Tibial nerve (tissue), 4 donors: ENCODE measurements at regions not wholly inside any gene's neighbourhood (a gene's known extent, or its start where the extent isn't known, plus 50 kb on each side); places are given as distances from the start of the nearest gene placed in this dataset.

ENCODE experiments used
- EP300 ChIP-seq, 2 donors: sonication (generic); formaldehyde crosslinking; IDR thresholded peaks; one replicate each; pipeline ENCODE4 v1.6.1; 2017; ENCODE audit warnings: antibody characterized with exemption in 2 of 2, mild to moderate bottlenecking in 1 of 2
- POLR2A ChIP-seq, 2 donors: fragments of 450-650 bp; IDR thresholded peaks; one replicate each; pipeline ENCODE4 v1.6.1; 2017; ENCODE audit warnings: antibody characterized with exemption in 2 of 2, mild to moderate bottlenecking in 2 of 2, moderate library complexity in 2 of 2
- TF ChIP-seq, protein P1 (sequence below), 5 experiments: fragments of 200-600 bp in 3 of 5; fragments of 450-650 bp in 2 of 5; sonication (generic) in 3 of 5; IDR thresholded peaks; one replicate each; pipeline ENCODE4 v1.5.1; 2016 to 2019; ENCODE audit warnings: antibody characterized with exemption in 5 of 5, mild to moderate bottlenecking in 3 of 5, moderate library complexity in 2 of 5

GRCh38 chr21:38691631-38692030 is 114.1 kb upstream of the ETS2 start:
- TF ChIP-seq, protein P1, sequence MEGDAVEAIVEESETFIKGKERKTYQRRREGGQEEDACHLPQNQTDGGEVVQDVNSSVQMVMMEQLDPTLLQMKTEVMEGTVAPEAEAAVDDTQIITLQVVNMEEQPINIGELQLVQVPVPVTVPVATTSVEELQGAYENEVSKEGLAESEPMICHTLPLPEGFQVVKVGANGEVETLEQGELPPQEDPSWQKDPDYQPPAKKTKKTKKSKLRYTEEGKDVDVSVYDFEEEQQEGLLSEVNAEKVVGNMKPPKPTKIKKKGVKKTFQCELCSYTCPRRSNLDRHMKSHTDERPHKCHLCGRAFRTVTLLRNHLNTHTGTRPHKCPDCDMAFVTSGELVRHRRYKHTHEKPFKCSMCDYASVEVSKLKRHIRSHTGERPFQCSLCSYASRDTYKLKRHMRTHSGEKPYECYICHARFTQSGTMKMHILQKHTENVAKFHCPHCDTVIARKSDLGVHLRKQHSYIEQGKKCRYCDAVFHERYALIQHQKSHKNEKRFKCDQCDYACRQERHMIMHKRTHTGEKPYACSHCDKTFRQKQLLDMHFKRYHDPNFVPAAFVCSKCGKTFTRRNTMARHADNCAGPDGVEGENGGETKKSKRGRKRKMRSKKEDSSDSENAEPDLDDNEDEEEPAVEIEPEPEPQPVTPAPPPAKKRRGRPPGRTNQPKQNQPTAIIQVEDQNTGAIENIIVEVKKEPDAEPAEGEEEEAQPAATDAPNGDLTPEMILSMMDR (IDR thresholded peaks at IDR 0.05), result no peak
- TF ChIP-seq POLR2A (IDR thresholded peaks at IDR 0.05) (no peak), EP300 (IDR thresholded peaks at IDR 0.05) (no peak)
